ENCODE measurements at regions not wholly inside any gene's neighbourhood (a gene's known extent, or its start where the extent isn't known, plus 50 kb on each side); places are given as distances from the start of the nearest gene placed in this dataset.
A peak's percentile ranks its signal among the peaks of the same experiment; 100 is the strongest.

GRCh38 chrY:17233435-17234109 is 646.4 kb downstream of the CDY2B start:
- DNase-seq: no peak

GRCh38 chrY:17231994-17232393 is 648.0 kb downstream of the CDY2B start:
- DNase-seq: no peak

- DNase-seq: no peak
Observed at GRCh38 chrY:17223502-17223901, 656.5 kb downstream of the CDY2B start.

GRCh38 chrY:17202395-17202794 is 677.6 kb downstream of the CDY2B start:
- no peak for DNase-seq

- DNase-seq: no peak
Observed at GRCh38 chrY:17184299-17184698, 695.7 kb downstream of the CDY2B start.

- DNase-seq: peak; percentile 11
Observed at GRCh38 chrY:17166881-17167280, 713.1 kb downstream of the CDY2B start.

GRCh38 chrY:17122166-17122565 is 757.9 kb downstream of the CDY2B start:
- DNase-seq: no peak

- no peak for DNase-seq
Observed at GRCh38 chrY:17085303-17085702, 794.7 kb downstream of the CDY2B start.

- no peak for DNase-seq
Observed at GRCh38 chrY:17079887-17080286, 800.1 kb downstream of the CDY2B start.

GRCh38 chrY:17067307-17067706 is 812.7 kb downstream of the CDY2B start:
- DNase-seq: peak; percentile 83

GRCh38 chrY:17053041-17053440 is 827.0 kb downstream of the CDY2B start:
- no peak for DNase-seq

- no peak for DNase-seq
Observed at GRCh38 chrY:17050374-17050773, 829.6 kb downstream of the CDY2B start.

GRCh38 chrY:17045124-17045523 is 834.9 kb downstream of the CDY2B start:
- peak; percentile 24 for DNase-seq

- DNase-seq: no peak
Observed at GRCh38 chrY:17044723-17045122, 835.3 kb downstream of the CDY2B start.

- DNase-seq: peak; percentile 39
Observed at GRCh38 chrY:17044272-17044671, 835.7 kb downstream of the CDY2B start.

GRCh38 chrY:17038439-17038838 is 841.6 kb downstream of the CDY2B start:
- no peak for DNase-seq

- no peak for DNase-seq
Observed at GRCh38 chrY:17018126-17018525, 861.9 kb downstream of the CDY2B start.

- DNase-seq: no peak
Observed at GRCh38 chrY:16993551-16993950, 886.5 kb downstream of the CDY2B start.

- no peak for DNase-seq
Observed at GRCh38 chrY:16981776-16982175, 898.2 kb downstream of the CDY2B start.

GRCh38 chrY:16959071-16959470 is 920.9 kb downstream of the CDY2B start:
- no peak for DNase-seq

- DNase-seq: no peak
Observed at GRCh38 chrY:16947221-16947620, 932.8 kb downstream of the CDY2B start.

All from kidney glomerular epithelial cell (primary cell).